Vagina (tissue), 2 donors: ENCODE measurements at regions not wholly inside any gene's neighbourhood (a gene's known extent, or its start where the extent isn't known, plus 50 kb on each side); places are given as distances from the start of the nearest gene placed in this dataset.

ENCODE experiments used
- DNase-seq, 2 donors: peaks; one replicate each; pipeline ENCODE4 v3.0.0-alpha.2; 2017; ENCODE audit errors: extremely low spot score in 2 of 2
- H3K27ac ChIP-seq: fragments of 200-600 bp; sonication (generic); one replicate; pipeline ENCODE4 v1.5.1; 2019
- H3K27me3 ChIP-seq: fragments of 200-600 bp; sonication (generic); one replicate; pipeline ENCODE4 v1.5.1; 2019
- H3K36me3 ChIP-seq, 2 donors: fragments of 200-600 bp; sonication (generic); one replicate each; pipeline ENCODE4 v1.5.1; 2017 to 2019
- H3K4me1 ChIP-seq: fragments of 200-600 bp; sonication (generic); one replicate; pipeline ENCODE4 v1.5.1; 2019
- H3K4me3 ChIP-seq, 2 donors: fragments of 200-600 bp; sonication (generic); 1 replicate in 1 of 2; 2 replicates in 1 of 2; pipeline ENCODE4 v1.5.1; 2016 to 2019
- H3K9me3 ChIP-seq: fragments of 200-600 bp; sonication (generic); one replicate; pipeline ENCODE4 v1.5.1; 2019
- CTCF ChIP-seq, 3 experiments: fragments of 450-650 bp in 2 of 3; fragments of 200-600 bp in 1 of 3; sonication (generic) in 1 of 3; IDR thresholded peaks; one replicate each; pipeline ENCODE4 v1.5.1; 2017 to 2019; ENCODE audit warnings: antibody characterized with exemption in 3 of 3, mild to moderate bottlenecking in 2 of 3, moderate library complexity in 2 of 3
- POLR2A ChIP-seq, 2 donors: fragments of 450-650 bp; IDR thresholded peaks; one replicate each; pipeline ENCODE4 v1.6.1; 2017; ENCODE audit warnings: antibody characterized with exemption in 2 of 2, mild to moderate bottlenecking in 2 of 2, moderate library complexity in 2 of 2
- POLR2AphosphoS5 ChIP-seq, 2 donors: sonication (generic); formaldehyde crosslinking; IDR thresholded peaks; one replicate each; pipeline ENCODE4 v1.9.0; 2017; ENCODE audit warnings: antibody characterized with exemption in 2 of 2, mild to moderate bottlenecking in 2 of 2, low read depth in 1 of 2; ENCODE audit not compliant: insufficient read depth in 1 of 2
- intact Hi-C: fragments of 100-400 bp; cut with DNase I; formaldehyde crosslinking; loops from one replicate; pipeline ENCODE4 v1.15.1; 2023

GRCh38 chr13:72639377-72639776 lies 88.1 kb downstream of the MZT1 start:
- no peak for TF ChIP-seq POLR2A (IDR thresholded peaks at IDR 0.05)
- no peak for TF ChIP-seq CTCF (IDR thresholded peaks at IDR 0.05)
- no peak for TF ChIP-seq POLR2AphosphoS5 (IDR thresholded peaks at IDR 0.05; ENCODE audit: insufficient read depth in 1 of 2, low read depth in 1 of 2)
- no peaks in the 10 kb centered on the region for H3K27me3 ChIP-seq
- H3K36me3 ChIP-seq = no peaks in the 10 kb centered on the region
- H3K4me1 ChIP-seq = no peaks in the 10 kb centered on the region
- intact Hi-C loops = no loop called here
- H3K9me3 ChIP-seq = no peaks in the 10 kb centered on the region
- no peak overlapping the region for H3K4me3 ChIP-seq
- no peak overlapping the region for H3K27ac ChIP-seq
- no peak for DNase-seq

GRCh38 chr13:72638059-72638815 lies 89.2 kb downstream of the MZT1 start:
- TF ChIP-seq POLR2A (IDR thresholded peaks at IDR 0.05) (no peak), POLR2AphosphoS5 (IDR thresholded peaks at IDR 0.05; ENCODE audit: insufficient read depth in 1 of 2, low read depth in 1 of 2) (no peak), CTCF (IDR thresholded peaks at IDR 0.05) (no peak)
- Histone ChIP-seq H3K36me3 (no peaks in the 10 kb centered on the region), H3K27me3 (no peaks in the 10 kb centered on the region), H3K27ac (no peak overlapping the region), H3K4me3 (no peak overlapping the region), H3K9me3 (no peaks in the 10 kb centered on the region), H3K4me1 (no peaks in the 10 kb centered on the region)
- no peak for DNase-seq
- intact Hi-C loops = no loop called here

GRCh38 chr13:72637561-72637960 lies 89.9 kb downstream of the MZT1 start:
- no peaks in the 10 kb centered on the region for H3K4me1 ChIP-seq
- no peak overlapping the region for H3K27ac ChIP-seq
- no peaks in the 10 kb centered on the region for H3K36me3 ChIP-seq
- no peak for TF ChIP-seq POLR2AphosphoS5 (IDR thresholded peaks at IDR 0.05; ENCODE audit: insufficient read depth in 1 of 2, low read depth in 1 of 2)
- TF ChIP-seq POLR2A (IDR thresholded peaks at IDR 0.05) = no peak
- TF ChIP-seq CTCF (IDR thresholded peaks at IDR 0.05) = no peak
- H3K9me3 ChIP-seq = no peaks in the 10 kb centered on the region
- no peak overlapping the region for H3K4me3 ChIP-seq
- intact Hi-C loops = no loop called here
- no peaks in the 10 kb centered on the region for H3K27me3 ChIP-seq
- DNase-seq = no peak

- intact Hi-C loops = no loop called here
- no peak overlapping the region for H3K27ac ChIP-seq
- no peak for TF ChIP-seq CTCF (IDR thresholded peaks at IDR 0.05)
- no peak for TF ChIP-seq POLR2A (IDR thresholded peaks at IDR 0.05)
- no peak for TF ChIP-seq POLR2AphosphoS5 (IDR thresholded peaks at IDR 0.05; ENCODE audit: insufficient read depth in 1 of 2, low read depth in 1 of 2)
- H3K9me3 ChIP-seq = no peaks in the 10 kb centered on the region
- H3K27me3 ChIP-seq = no peaks in the 10 kb centered on the region
- H3K4me3 ChIP-seq = no peak overlapping the region
- H3K36me3 ChIP-seq = no peaks in the 10 kb centered on the region
- H3K4me1 ChIP-seq = no peaks in the 10 kb centered on the region
- no peak for DNase-seq
Observed at GRCh38 chr13:72634859-72635258, 92.6 kb downstream of the MZT1 start.

- Histone ChIP-seq H3K9me3 (no peaks in the 10 kb centered on the region), H3K4me1 (no peaks in the 10 kb centered on the region), H3K27ac (no peak overlapping the region), H3K27me3 (no peaks in the 10 kb centered on the region), H3K4me3 (no peak overlapping the region), H3K36me3 (no peaks in the 10 kb centered on the region)
- intact Hi-C loops = no loop called here
- no peak for DNase-seq
- no peak for TF ChIP-seq CTCF (IDR thresholded peaks at IDR 0.05)
- no peak for TF ChIP-seq POLR2AphosphoS5 (IDR thresholded peaks at IDR 0.05; ENCODE audit: insufficient read depth in 1 of 2, low read depth in 1 of 2)
- no peak for TF ChIP-seq POLR2A (IDR thresholded peaks at IDR 0.05)
Observed at GRCh38 chr13:72622546-72622945, 104.9 kb downstream of the MZT1 start.
